ENCODE measurements at regions not wholly inside any gene's neighbourhood (a gene's known extent, or its start where the extent isn't known, plus 50 kb on each side); places are given as distances from the start of the nearest gene placed in this dataset.

GRCh38 chr10:90403211-90404000, 454.4 kb downstream of the HTR7 start:
- H3K27me3 ChIP-seq (ENCODE audit: control insufficient read depth, insufficient read depth, low read length) = no peaks in the 10 kb centered on the region
- no peaks in the 10 kb centered on the region for H3K36me3 ChIP-seq (ENCODE audit: control insufficient read depth, insufficient read depth, low read length)
- POLR2A ChIA-PET = no interaction called here
- TF ChIP-seq CTCF (IDR thresholded peaks at IDR 0.05; ENCODE audit: insufficient read depth, low read depth, low read length) = no peak
- no peak for DNase-seq (ENCODE audit: low read depth)
- CTCF ChIA-PET = no interaction called here
- H3K4me3 ChIP-seq (ENCODE audit: low read depth, low read length) = no peak overlapping the region

- Histone ChIP-seq H3K27me3 (ENCODE audit: control insufficient read depth, insufficient read depth, low read length) (no peaks in the 10 kb centered on the region), H3K36me3 (ENCODE audit: control insufficient read depth, insufficient read depth, low read length) (no peaks in the 10 kb centered on the region), H3K4me3 (ENCODE audit: low read depth, low read length) (no peak overlapping the region)
- peak; percentile 57 for DNase-seq (ENCODE audit: low read depth)
- no peak for TF ChIP-seq CTCF (IDR thresholded peaks at IDR 0.05; ENCODE audit: insufficient read depth, low read depth, low read length)
- ChIA-PET CTCF (no interaction called here), POLR2A (no interaction called here)
These were observed 450.7 kb downstream of the HTR7 start for GRCh38 chr10:90407131-90407530.

- TF ChIP-seq CTCF (IDR thresholded peaks at IDR 0.05; ENCODE audit: insufficient read depth, low read depth, low read length) = no peak
- CTCF ChIA-PET = interaction anchor here (0.6 kb wide), 1 partner anchor 75 kb away, joined by 4 read pairs; no protein-coding TSS in a partner anchor
- no peak for DNase-seq (ENCODE audit: low read depth)
- POLR2A ChIA-PET = no interaction called here
- no peak overlapping the region for H3K4me3 ChIP-seq (ENCODE audit: low read depth, low read length)
- H3K27me3 ChIP-seq (ENCODE audit: control insufficient read depth, insufficient read depth, low read length) = no peaks in the 10 kb centered on the region
- H3K36me3 ChIP-seq (ENCODE audit: control insufficient read depth, insufficient read depth, low read length) = no peaks in the 10 kb centered on the region
These were observed 450.0 kb downstream of the HTR7 start for GRCh38 chr10:90407851-90408250.

GRCh38 chr10:90412582-90412981, 445.3 kb downstream of the HTR7 start:
- CTCF ChIA-PET = interaction anchor here (0.6 kb wide), 1 partner anchor 748 kb away, joined by 3 read pairs; no protein-coding TSS in a partner anchor
- POLR2A ChIA-PET = no interaction called here
- H3K36me3 ChIP-seq (ENCODE audit: control insufficient read depth, insufficient read depth, low read length) = no peaks in the 10 kb centered on the region
- H3K27me3 ChIP-seq (ENCODE audit: control insufficient read depth, insufficient read depth, low read length) = no peaks in the 10 kb centered on the region
- TF ChIP-seq CTCF (IDR thresholded peaks at IDR 0.05; ENCODE audit: insufficient read depth, low read depth, low read length) = no peak
- H3K4me3 ChIP-seq (ENCODE audit: low read depth, low read length) = no peak overlapping the region
- no peak for DNase-seq (ENCODE audit: low read depth)

GRCh38 chr10:90413196-90413595, 444.6 kb downstream of the HTR7 start:
- Histone ChIP-seq H3K36me3 (ENCODE audit: control insufficient read depth, insufficient read depth, low read length) (no peaks in the 10 kb centered on the region), H3K4me3 (ENCODE audit: low read depth, low read length) (no peak overlapping the region), H3K27me3 (ENCODE audit: control insufficient read depth, insufficient read depth, low read length) (no peaks in the 10 kb centered on the region)
- TF ChIP-seq CTCF (IDR thresholded peaks at IDR 0.05; ENCODE audit: insufficient read depth, low read depth, low read length) = no peak
- CTCF ChIA-PET = no interaction called here
- DNase-seq (ENCODE audit: low read depth) = no peak
- POLR2A ChIA-PET = no interaction called here

All from BJ (cell line).